PC-9 (cell line): ENCODE measurements at regions not wholly inside any gene's neighbourhood (a gene's known extent, or its start where the extent isn't known, plus 50 kb on each side); places are given as distances from the start of the nearest gene placed in this dataset.

Source experiments
- BruUV-seq: library from RNA; stranded (reverse); fragments of 400-500 nt; replicated peaks from 2 replicates; lab custom pipeline; 2021; lab: Mats Ljungman, UMichigan
- CTCF ChIA-PET: fragments of 300-600 bp; sonication (Branson Sonifier 250); formaldehyde crosslinking; loops from one replicate; lab custom pipeline; 2022; ENCODE audit warnings: antibody characterized with exemption; lab: Charles Lee
- POLR2A ChIA-PET: fragments of 300-600 bp; sonication (Branson Sonifier 250); formaldehyde crosslinking; loops from one replicate; lab custom pipeline; 2022; ENCODE audit warnings: antibody characterized with exemption; ENCODE audit not compliant: unreplicated experiment; lab: Charles Lee
- DNase-seq, 2 experiments: peaks; one replicate each; pipeline versions ENCODE4 v3.0.0 to v3.0.0-alpha.2; 2015 to 2022; ENCODE audit warnings: mixed read lengths in 1 of 2
- H2AFZ ChIP-seq: fragments of 200-600 bp; sonication (generic); 2 replicates; pipeline ENCODE4 v1.8.1; 2017; ENCODE audit warnings: antibody characterized with exemption
- H3F3A ChIP-seq: fragments of 200-600 bp; sonication (generic); 2 replicates; pipeline ENCODE4 v1.8.1; 2017; ENCODE audit warnings: antibody characterized with exemption, mild to moderate bottlenecking, low read depth; ENCODE audit not compliant: insufficient read depth
- H3K27ac ChIP-seq: fragments of 200-600 bp; sonication (generic); 2 replicates; pipeline ENCODE4 v1.6.1; 2016; ENCODE audit warnings: mixed run types
- H3K27me3 ChIP-seq: fragments of 200-600 bp; sonication (generic); 2 replicates; pipeline ENCODE4 v1.6.1; 2016; ENCODE audit warnings: low read depth, mixed run types; ENCODE audit not compliant: insufficient read depth
- H3K36me3 ChIP-seq: fragments of 200-600 bp; sonication (generic); 2 replicates; pipeline ENCODE4 v1.6.1; 2016; ENCODE audit warnings: low read depth, mixed run types
- H3K4me1 ChIP-seq: fragments of 200-600 bp; sonication (generic); replicated peaks from 2 replicates; pipeline ENCODE4 v1.6.1; 2016; ENCODE audit warnings: mixed run types; ENCODE audit not compliant: insufficient read depth
- H3K4me2 ChIP-seq: fragments of 200-600 bp; sonication (generic); 2 replicates; pipeline ENCODE4 v1.6.1; 2017; ENCODE audit warnings: mixed run types
- H3K4me3 ChIP-seq: fragments of 200-600 bp; sonication (generic); 2 replicates; pipeline ENCODE4 v1.6.1; 2016; ENCODE audit warnings: mixed run types
- H3K79me2 ChIP-seq: fragments of 200-600 bp; sonication (generic); 2 replicates; pipeline ENCODE4 v1.6.1; 2017; ENCODE audit warnings: low read depth, mixed run types
- H3K9me2 ChIP-seq: fragments of 200-600 bp; sonication (generic); 2 replicates; pipeline ENCODE4 v1.8.1; 2017; ENCODE audit warnings: mild to moderate bottlenecking; ENCODE audit not compliant: insufficient read depth
- H3K9me3 ChIP-seq: fragments of 200-600 bp; sonication (generic); 2 replicates; pipeline ENCODE4 v1.8.1; 2016; ENCODE audit warnings: low read depth; ENCODE audit not compliant: insufficient read depth
- H4K20me1 ChIP-seq: fragments of 200-600 bp; sonication (generic); 2 replicates; pipeline ENCODE4 v1.8.1; 2017; ENCODE audit not compliant: insufficient read depth
- EZH2 ChIP-seq: fragments of 200-600 bp; sonication (generic); IDR thresholded peaks from 2 replicates; pipeline ENCODE4 v1.8.0; 2017; ENCODE audit warnings: antibody characterized with exemption, low read depth
- intact Hi-C: fragments of 100-400 bp; cut with micrococcal nuclease; formaldehyde crosslinking; loops from one replicate; pipeline ENCODE4 v1.10.0; 2022; ENCODE audit not compliant: unreplicated experiment
- TF ChIP-seq, protein P1 (sequence below): fragments of 200-600 bp; sonication (generic); conservative IDR thresholded peaks from 2 replicates; pipeline ENCODE4 v1.6.1; 2017; ENCODE audit warnings: mixed run types, antibody characterized with exemption, mild to moderate bottlenecking, moderate library complexity

GRCh38 chr12:18868717-18869116 is 130.8 kb downstream of the CAPZA3 start:
- intact Hi-C loops = no loop called here
- H3F3A ChIP-seq = no peaks in the 10 kb centered on the region
- no peak overlapping the region; the same call in 1 of the 2 replicates for H2AFZ ChIP-seq
- no peak overlapping the region for H3K27ac ChIP-seq
- BruUV-seq = no TSS peak
- no peaks in the 10 kb centered on the region for H3K36me3 ChIP-seq
- POLR2A ChIA-PET = no interaction called here
- H4K20me1 ChIP-seq = no peaks in the 10 kb centered on the region
- no peak overlapping the region for H3K4me3 ChIP-seq
- no peaks in the 10 kb centered on the region for H3K4me1 ChIP-seq
- no peaks in the 10 kb centered on the region for H3K9me2 ChIP-seq
- TF ChIP-seq EZH2 = no peak
- TF ChIP-seq, protein P1, sequence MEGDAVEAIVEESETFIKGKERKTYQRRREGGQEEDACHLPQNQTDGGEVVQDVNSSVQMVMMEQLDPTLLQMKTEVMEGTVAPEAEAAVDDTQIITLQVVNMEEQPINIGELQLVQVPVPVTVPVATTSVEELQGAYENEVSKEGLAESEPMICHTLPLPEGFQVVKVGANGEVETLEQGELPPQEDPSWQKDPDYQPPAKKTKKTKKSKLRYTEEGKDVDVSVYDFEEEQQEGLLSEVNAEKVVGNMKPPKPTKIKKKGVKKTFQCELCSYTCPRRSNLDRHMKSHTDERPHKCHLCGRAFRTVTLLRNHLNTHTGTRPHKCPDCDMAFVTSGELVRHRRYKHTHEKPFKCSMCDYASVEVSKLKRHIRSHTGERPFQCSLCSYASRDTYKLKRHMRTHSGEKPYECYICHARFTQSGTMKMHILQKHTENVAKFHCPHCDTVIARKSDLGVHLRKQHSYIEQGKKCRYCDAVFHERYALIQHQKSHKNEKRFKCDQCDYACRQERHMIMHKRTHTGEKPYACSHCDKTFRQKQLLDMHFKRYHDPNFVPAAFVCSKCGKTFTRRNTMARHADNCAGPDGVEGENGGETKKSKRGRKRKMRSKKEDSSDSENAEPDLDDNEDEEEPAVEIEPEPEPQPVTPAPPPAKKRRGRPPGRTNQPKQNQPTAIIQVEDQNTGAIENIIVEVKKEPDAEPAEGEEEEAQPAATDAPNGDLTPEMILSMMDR = no peak
- H3K27me3 ChIP-seq = no peaks in the 10 kb centered on the region
- H3K4me2 ChIP-seq = no peak overlapping the region
- no peaks in the 10 kb centered on the region for H3K79me2 ChIP-seq
- DNase-seq = no peak
- H3K9me3 ChIP-seq = no peaks in the 10 kb centered on the region
- CTCF ChIA-PET = no interaction called here

DNA sequence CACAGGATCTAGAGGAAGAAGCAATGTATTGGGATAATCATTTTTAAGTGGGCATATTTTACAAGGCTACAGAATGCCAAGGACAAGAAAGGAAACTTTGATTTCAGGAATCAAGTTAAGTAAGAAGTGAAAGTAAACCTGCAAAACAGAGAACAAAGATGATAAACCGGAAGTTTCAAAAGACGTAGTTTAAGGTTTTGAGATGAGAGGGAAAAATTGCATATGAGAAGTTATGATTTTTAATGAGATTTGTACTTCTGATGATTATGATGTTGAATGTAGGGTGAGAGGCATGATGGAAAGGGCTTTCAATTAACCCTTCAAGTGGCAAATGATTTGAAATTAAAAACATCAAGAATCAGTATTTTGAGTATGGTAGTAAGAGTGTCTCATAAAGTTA is 134.9 kb downstream of the CAPZA3 start:
- intact Hi-C loops = no loop called here
- BruUV-seq = no TSS peak

DNA sequence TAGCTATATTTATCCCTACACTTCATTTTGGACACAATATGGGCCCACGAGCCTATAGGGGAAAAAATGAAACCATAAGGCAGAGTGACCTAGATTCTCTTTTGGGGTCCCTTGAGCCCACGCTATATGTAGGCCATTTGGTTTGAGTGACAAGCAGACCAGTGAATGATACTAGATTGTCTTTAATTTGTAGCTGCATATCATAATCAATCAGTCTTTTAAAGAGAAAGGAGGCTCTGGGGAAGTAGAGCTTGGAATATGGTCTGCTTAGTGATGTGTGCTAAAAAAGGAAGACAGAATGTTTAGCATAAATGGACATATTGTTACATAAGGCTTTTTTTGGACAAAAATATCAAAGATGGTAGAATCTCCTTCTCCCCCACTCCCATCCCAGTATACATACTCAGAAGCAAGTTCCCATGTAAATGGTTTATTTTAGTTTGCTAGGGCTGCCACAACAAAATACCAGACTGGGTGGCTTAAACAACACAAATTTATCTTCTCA is 140.8 kb downstream of the CAPZA3 start:
- intact Hi-C loops = no loop called here
- POLR2A ChIA-PET = no interaction called here
- H3F3A ChIP-seq = no peaks in the 10 kb centered on the region
- no peaks in the 10 kb centered on the region for H3K79me2 ChIP-seq
- CTCF ChIA-PET = no interaction called here
- no TSS peak for BruUV-seq
- TF ChIP-seq EZH2 = no peak
- TF ChIP-seq, protein P1 = no peak
- H3K9me3 ChIP-seq = no peaks in the 10 kb centered on the region
- no peaks in the 10 kb centered on the region for H3K9me2 ChIP-seq
- no peak overlapping the region for H3K4me3 ChIP-seq
- H4K20me1 ChIP-seq = no peaks in the 10 kb centered on the region
- no peaks in the 10 kb centered on the region for H3K4me1 ChIP-seq
- no peaks in the 10 kb centered on the region for H3K27me3 ChIP-seq
- H3K27ac ChIP-seq = no peak overlapping the region
- no peaks in the 10 kb centered on the region for H3K36me3 ChIP-seq
- no peak for DNase-seq
- no peak overlapping the region for H3K4me2 ChIP-seq
- H2AFZ ChIP-seq = no peak overlapping the region

More for the DNA sequence above, 134.9 kb downstream of the CAPZA3 start:
- Histone ChIP-seq H3K4me2 (no peak overlapping the region), H3K79me2 (no peaks in the 10 kb centered on the region), H3K4me1 (no peaks in the 10 kb centered on the region), H3K27me3 (no peaks in the 10 kb centered on the region), H3K9me2 (no peaks in the 10 kb centered on the region), H2AFZ (0 out of 2 replicates have a peak overlapping the region, but pooled peaks have one; percentile 21), H3F3A (no peaks in the 10 kb centered on the region), H3K27ac (no peak overlapping the region), H3K36me3 (no peaks in the 10 kb centered on the region), H4K20me1 (no peaks in the 10 kb centered on the region), H3K9me3 (no peaks in the 10 kb centered on the region), H3K4me3 (no peak overlapping the region)
- no peak for DNase-seq
- CTCF ChIA-PET = no interaction called here
- no peak for TF ChIP-seq EZH2
- TF ChIP-seq, protein P1 = no peak
- POLR2A ChIA-PET = no interaction called here
